ENCODE measurements at regions not wholly inside any gene's neighbourhood (a gene's known extent, or its start where the extent isn't known, plus 50 kb on each side); places are given as distances from the start of the nearest gene placed in this dataset.

DNA sequence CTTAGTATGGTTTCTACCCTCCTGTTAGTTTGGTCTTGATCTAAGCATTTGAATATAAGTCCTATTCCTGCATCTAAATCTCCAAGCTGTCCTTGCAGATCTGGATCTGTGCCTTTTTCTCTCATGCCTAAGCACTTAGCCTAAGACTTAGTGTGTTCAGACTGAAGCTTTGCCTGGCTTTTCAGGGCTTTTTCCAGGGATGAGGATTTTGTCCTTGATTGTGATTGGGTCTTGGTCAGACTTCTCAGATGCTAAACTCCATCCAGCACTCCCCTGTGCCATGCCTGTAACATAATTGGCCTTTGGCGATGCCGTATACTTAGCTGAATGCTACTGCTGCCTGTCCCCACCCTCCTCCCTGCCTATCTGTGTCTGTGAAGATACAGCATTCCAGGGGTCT, 98.1 kb upstream of the NRIP1 start:
- TF ChIP-seq EP300 (IDR thresholded peaks at IDR 0.05) (no peak), POLR2AphosphoS5 (IDR thresholded peaks at IDR 0.05) (no peak)
- TF ChIP-seq, protein P1, sequence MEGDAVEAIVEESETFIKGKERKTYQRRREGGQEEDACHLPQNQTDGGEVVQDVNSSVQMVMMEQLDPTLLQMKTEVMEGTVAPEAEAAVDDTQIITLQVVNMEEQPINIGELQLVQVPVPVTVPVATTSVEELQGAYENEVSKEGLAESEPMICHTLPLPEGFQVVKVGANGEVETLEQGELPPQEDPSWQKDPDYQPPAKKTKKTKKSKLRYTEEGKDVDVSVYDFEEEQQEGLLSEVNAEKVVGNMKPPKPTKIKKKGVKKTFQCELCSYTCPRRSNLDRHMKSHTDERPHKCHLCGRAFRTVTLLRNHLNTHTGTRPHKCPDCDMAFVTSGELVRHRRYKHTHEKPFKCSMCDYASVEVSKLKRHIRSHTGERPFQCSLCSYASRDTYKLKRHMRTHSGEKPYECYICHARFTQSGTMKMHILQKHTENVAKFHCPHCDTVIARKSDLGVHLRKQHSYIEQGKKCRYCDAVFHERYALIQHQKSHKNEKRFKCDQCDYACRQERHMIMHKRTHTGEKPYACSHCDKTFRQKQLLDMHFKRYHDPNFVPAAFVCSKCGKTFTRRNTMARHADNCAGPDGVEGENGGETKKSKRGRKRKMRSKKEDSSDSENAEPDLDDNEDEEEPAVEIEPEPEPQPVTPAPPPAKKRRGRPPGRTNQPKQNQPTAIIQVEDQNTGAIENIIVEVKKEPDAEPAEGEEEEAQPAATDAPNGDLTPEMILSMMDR (IDR thresholded peaks at IDR 0.05) = no peak

Data from suprapubic skin (tissue), 4 donors.